ENCODE measurements at regions not wholly inside any gene's neighbourhood (a gene's known extent, or its start where the extent isn't known, plus 50 kb on each side); places are given as distances from the start of the nearest gene placed in this dataset.

- TF ChIP-seq POLR2AphosphoS5 (IDR thresholded peaks at IDR 0.05) (no peak), CTCF (IDR thresholded peaks at IDR 0.05 in 8 of 11, conservative IDR thresholded peaks at IDR 0.05 in 3 of 11) (no peak)
Measured at GRCh38 chr1:78369546-78369945, 121.2 kb upstream of the PTGFR start.

Data from spleen (tissue), 7 donors.